HG03439 (cell line): ENCODE measurements at regions not wholly inside any gene's neighbourhood (a gene's known extent, or its start where the extent isn't known, plus 50 kb on each side); places are given as distances from the start of the nearest gene placed in this dataset.

Source experiments
- ATAC-seq: cut with Tn5 transposase; IDR thresholded peaks from one replicate; pipeline ENCODE4 v1.9.1; 2021; ENCODE audit warnings: mild to moderate bottlenecking, moderate library complexity; ENCODE audit not compliant: unreplicated experiment

- ATAC-seq = no peak
These were observed 264.6 kb downstream of the NDUFS4 start for GRCh38 chr5:53825016-53825415.

GRCh38 chr5:53825926-53826325 lies 265.5 kb downstream of the NDUFS4 start:
- no peak for ATAC-seq

DNA sequence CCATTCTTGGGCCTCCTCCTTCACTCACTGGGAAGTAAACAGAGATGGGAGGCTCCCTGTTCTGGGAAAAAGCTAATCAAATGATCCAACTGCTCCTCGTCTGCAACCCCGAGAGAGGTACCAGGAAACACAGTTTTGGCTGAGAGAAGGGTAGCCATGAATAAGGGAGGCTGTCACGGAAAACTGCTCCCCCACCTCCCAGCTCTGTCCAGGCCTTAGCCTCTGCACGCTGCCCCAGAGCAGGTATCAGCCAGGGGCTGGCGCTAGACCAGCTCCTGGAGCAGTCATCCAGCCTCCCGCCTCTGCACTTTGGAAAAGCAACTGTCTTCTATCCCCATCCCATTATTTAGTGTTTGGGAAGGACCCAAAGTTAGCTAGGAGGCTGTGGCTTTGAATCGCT lies 266.1 kb downstream of the NDUFS4 start:
- no peak for ATAC-seq

DNA sequence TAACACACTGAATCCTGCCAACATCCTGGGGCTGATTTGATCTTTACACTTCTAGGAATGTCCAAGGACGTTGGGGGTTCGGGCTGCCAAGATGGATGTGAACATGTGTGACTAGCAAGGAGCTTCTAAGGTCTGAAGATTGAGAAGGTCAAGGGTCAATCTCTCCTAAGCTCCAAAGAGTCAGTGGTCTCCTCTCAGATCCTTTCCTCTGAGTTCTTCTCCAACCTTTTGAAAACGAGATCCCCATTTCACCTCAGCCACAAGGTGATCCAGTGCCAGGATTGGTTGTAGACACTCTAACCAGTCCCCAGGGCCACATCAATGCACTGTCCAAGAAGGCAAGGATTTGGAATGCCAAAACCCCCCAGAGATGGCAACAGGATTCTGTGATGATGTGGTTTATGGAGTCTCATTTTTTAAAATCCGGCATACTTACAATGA lies 266.8 kb downstream of the NDUFS4 start:
- no peak for ATAC-seq

DNA sequence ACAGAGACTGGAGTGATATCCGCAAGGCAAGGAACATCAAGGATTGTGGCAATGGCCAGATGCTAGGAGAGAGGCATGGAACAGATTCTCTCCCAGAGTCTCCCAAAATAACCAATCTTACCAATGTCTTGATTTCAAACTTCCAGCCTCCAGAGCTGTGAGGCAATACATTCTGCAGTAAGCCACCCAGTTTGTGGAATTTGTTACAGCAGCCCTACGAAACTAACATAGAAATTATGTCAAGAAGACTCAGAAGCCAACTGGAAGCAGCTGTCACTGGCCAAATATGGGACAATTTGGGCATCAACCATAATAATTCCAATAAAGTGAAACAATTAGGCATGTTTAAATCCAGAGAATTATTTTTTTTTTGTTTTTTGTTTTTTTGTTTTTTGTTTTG lies 271.1 kb downstream of the NDUFS4 start:
- ATAC-seq = no peak
